Endothelial cell (in vitro differentiated cells): ENCODE measurements at regions not wholly inside any gene's neighbourhood (a gene's known extent, or its start where the extent isn't known, plus 50 kb on each side); places are given as distances from the start of the nearest gene placed in this dataset.

Experiments
- DNase-seq: peaks from one replicate; pipeline ENCODE4 v3.0.0; 2021; ENCODE audit warnings: low spot score
- H3K27ac Mint-ChIP-seq: one replicate; pipeline ENCODE4 v1.8.0; 2021; ENCODE audit warnings: mixed read lengths, inconsistent platforms; ENCODE audit not compliant: unreplicated experiment
- H3K27me3 Mint-ChIP-seq: one replicate; pipeline ENCODE4 v1.8.0; 2021; ENCODE audit warnings: mild to moderate bottlenecking, moderate library complexity, mixed read lengths, inconsistent platforms; ENCODE audit not compliant: unreplicated experiment
- H3K36me3 Mint-ChIP-seq: one replicate; pipeline ENCODE4 v1.8.0; 2021; ENCODE audit warnings: mild to moderate bottlenecking, low read depth, mixed read lengths, inconsistent platforms; ENCODE audit not compliant: unreplicated experiment
- H3K4me1 Mint-ChIP-seq: one replicate; pipeline ENCODE4 v1.8.0; 2021; ENCODE audit warnings: mild to moderate bottlenecking, mixed read lengths, inconsistent platforms; ENCODE audit not compliant: unreplicated experiment
- H3K4me3 Mint-ChIP-seq: one replicate; pipeline ENCODE4 v1.8.0; 2021; ENCODE audit warnings: mild to moderate bottlenecking, mixed read lengths, inconsistent platforms; ENCODE audit not compliant: unreplicated experiment
- H3K9me3 Mint-ChIP-seq: one replicate; pipeline ENCODE4 v1.8.0; 2021; ENCODE audit warnings: mixed read lengths, inconsistent platforms; ENCODE audit not compliant: unreplicated experiment
- CTCF ChIP-seq: fragments of 200-600 bp; sonication (generic); IDR thresholded peaks from one replicate; pipeline ENCODE4 v1.5.0; 2021; ENCODE audit warnings: antibody characterized with exemption; ENCODE audit not compliant: unreplicated experiment

- Mint-ChIP-seq H3K4me3 (no peak overlapping the region), H3K36me3 (no peaks in the 10 kb centered on the region), H3K27me3 (peaks cover 2% of the 10 kb centered on the region), H3K27ac (no peak overlapping the region), H3K9me3 (no peaks in the 10 kb centered on the region), H3K4me1 (peaks cover 20% of the 10 kb centered on the region)
- TF ChIP-seq CTCF: no peak
- no peak for DNase-seq
Observed at GRCh38 chr6:16950302-16950701, 151.5 kb upstream of the STMND1 start.

GRCh38 chr6:16949716-16950115 is 152.1 kb upstream of the STMND1 start:
- Mint-ChIP-seq H3K9me3 (no peaks in the 10 kb centered on the region), H3K27me3 (peaks cover 2% of the 10 kb centered on the region), H3K27ac (no peak overlapping the region), H3K4me1 (peaks cover 20% of the 10 kb centered on the region), H3K4me3 (no peak overlapping the region), H3K36me3 (no peaks in the 10 kb centered on the region)
- DNase-seq: no peak
- TF ChIP-seq CTCF: no peak

- Mint-ChIP-seq H3K4me1 (peaks cover 20% of the 10 kb centered on the region), H3K27me3 (peaks cover 2% of the 10 kb centered on the region), H3K27ac (no peak overlapping the region), H3K9me3 (no peaks in the 10 kb centered on the region), H3K4me3 (no peak overlapping the region), H3K36me3 (no peaks in the 10 kb centered on the region)
- no peak for TF ChIP-seq CTCF
- DNase-seq: no peak
Observed at GRCh38 chr6:16948396-16948795, 153.5 kb upstream of the STMND1 start.

- H3K4me1 Mint-ChIP-seq: peaks cover 20% of the 10 kb centered on the region
Observed at GRCh38 chr6:16947375-16948015, 154.4 kb upstream of the STMND1 start.

More at GRCh38 chr6:16947375-16948015, 154.4 kb upstream of the STMND1 start:
- no peak for DNase-seq
- no peaks in the 10 kb centered on the region for H3K9me3 Mint-ChIP-seq
- H3K4me3 Mint-ChIP-seq: no peak overlapping the region
- TF ChIP-seq CTCF: no peak
- H3K27ac Mint-ChIP-seq: no peak overlapping the region
- no peaks in the 10 kb centered on the region for H3K36me3 Mint-ChIP-seq
- H3K27me3 Mint-ChIP-seq: peaks cover 2% of the 10 kb centered on the region
